ENCODE measurements at regions not wholly inside any gene's neighbourhood (a gene's known extent, or its start where the extent isn't known, plus 50 kb on each side); places are given as distances from the start of the nearest gene placed in this dataset.
A peak's percentile ranks its signal among the peaks of the same experiment; 100 is the strongest.

DNA sequence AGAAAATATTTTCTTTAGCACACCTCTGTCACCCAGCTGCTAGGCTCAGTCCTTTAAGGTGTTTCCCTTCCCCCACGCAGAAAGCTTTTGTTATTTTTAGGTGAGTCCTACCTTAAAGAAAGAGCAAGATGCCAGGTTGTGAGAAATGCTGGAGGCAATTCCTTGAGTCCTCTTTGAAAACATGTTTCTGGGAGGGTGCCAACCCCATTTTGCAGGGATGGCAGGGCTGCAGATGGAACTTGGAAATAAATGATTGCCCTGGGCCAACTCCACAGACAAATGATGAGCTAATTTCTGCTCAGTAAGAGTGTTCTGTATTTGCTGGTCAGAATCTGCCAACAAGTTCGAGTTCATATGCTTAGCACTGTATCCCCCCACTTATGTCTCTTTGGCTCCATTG lies 119.2 kb upstream of the RAB3GAP2 start:
- no peaks in the 10 kb centered on the region for H3F3A ChIP-seq (replicated peaks; ENCODE audit: insufficient read depth)
- no peak overlapping the region for H2AFZ ChIP-seq (ENCODE audit: low read depth)
- no peak overlapping the region for H3K9ac ChIP-seq
- DNase-seq = no peak
- no peaks in the 10 kb centered on the region for H3K9me2 ChIP-seq
- ChIA-PET POLR2A (no interaction called here), CTCF (interaction anchor here (1.6 kb wide), 1 partner anchor 123 kb away, joined by 5 read pairs; no protein-coding TSS in a partner anchor)
- H3K27me3 ChIP-seq (ENCODE audit: insufficient read depth) = no peaks in the 10 kb centered on the region
- no peak for TF ChIP-seq RFX5 (IDR thresholded peaks at IDR 0.05; ENCODE audit: low read length)
- no peak for TF ChIP-seq FOXJ3 (CRISPR knock-in tag; IDR thresholded peaks at IDR 0.05)
- TF ChIP-seq EP300 (IDR thresholded peaks at IDR 0.05; ENCODE audit: borderline replicate concordance in 1 of 2, low read depth in 1 of 2, low read length in 1 of 2) = peak in 1 of 2 experiments; percentile 14; a peak in 1 of 4 replicates
- WGBS (ENCODE audit: low lambda C conversion rate) = 16% methylated on average over 2 of the region's 2 CpGs
- no peaks in the 10 kb centered on the region for H3K36me3 ChIP-seq (replicated peaks in 1 of 2; ENCODE audit: control insufficient read depth in 1 of 2, insufficient read depth in 2 of 2, low read length in 1 of 2)
- H4K20me1 ChIP-seq (ENCODE audit: insufficient read depth) = no peaks in the 10 kb centered on the region
- no peak overlapping the region for H3K4me3 ChIP-seq (ENCODE audit: low read depth in 2 of 2, low read length in 1 of 2)
- H3K4me2 ChIP-seq = no peak overlapping the region
- H3K27ac ChIP-seq (ENCODE audit: low read depth in 2 of 2, low read length in 1 of 2) = peak overlapping the region in 1 of 2 experiments; percentile 65; a peak in 2 of 4 replicates
- H3K79me2 ChIP-seq (ENCODE audit: insufficient read depth) = no peaks in the 10 kb centered on the region
- no peaks in the 10 kb centered on the region for H3K9me3 ChIP-seq
- H3K4me1 ChIP-seq (ENCODE audit: control insufficient read depth in 1 of 2, insufficient read depth in 2 of 2, low read depth in 1 of 2, low read length in 1 of 2) = peaks cover 0 to 9% of the 10 kb centered on the region in 2 experiments; a peak in 2 of 4 replicates

- Histone ChIP-seq H2AFZ (ENCODE audit: low read depth) (no peak overlapping the region), H3K79me2 (ENCODE audit: insufficient read depth) (no peaks in the 10 kb centered on the region), H3K9ac (no peak overlapping the region), H3K4me1 (ENCODE audit: control insufficient read depth in 1 of 2, insufficient read depth in 2 of 2, low read depth in 1 of 2, low read length in 1 of 2) (peaks cover 0 to 9% of the 10 kb centered on the region in 2 experiments; a peak in 2 of 4 replicates), H3K36me3 (replicated peaks in 1 of 2; ENCODE audit: control insufficient read depth in 1 of 2, insufficient read depth in 2 of 2, low read length in 1 of 2) (no peaks in the 10 kb centered on the region), H3F3A (replicated peaks; ENCODE audit: insufficient read depth) (no peaks in the 10 kb centered on the region), H3K9me3 (0 out of 2 replicates have a peak, but pooled peaks cover 6% of the 10 kb centered on the region), H3K4me2 (no peak overlapping the region), H4K20me1 (ENCODE audit: insufficient read depth) (no peaks in the 10 kb centered on the region), H3K27me3 (ENCODE audit: insufficient read depth) (no peaks in the 10 kb centered on the region), H3K4me3 (ENCODE audit: low read depth in 2 of 2, low read length in 1 of 2) (no peak overlapping the region), H3K9me2 (no peaks in the 10 kb centered on the region), H3K27ac (ENCODE audit: low read depth in 2 of 2, low read length in 1 of 2) (no peak overlapping the region)
- DNase-seq = no peak
- POLR2A ChIA-PET = no interaction called here
- CTCF ChIA-PET = interaction anchor here (1.0 to 1.6 kb wide), 2 partner anchors 11 to 14 kb away, joined by 3 to 4 read pairs; no protein-coding TSS in a partner anchor
- WGBS (ENCODE audit: low lambda C conversion rate) = 85% methylated on average over 5 of the region's 5 CpGs
- TF ChIP-seq EP300 (IDR thresholded peaks at IDR 0.05; ENCODE audit: borderline replicate concordance in 1 of 2, low read depth in 1 of 2, low read length in 1 of 2) = no peak
- no peak for TF ChIP-seq CTCF (IDR thresholded peaks at IDR 0.05)
- no peak for TF ChIP-seq EZH2phosphoT487 (IDR thresholded peaks at IDR 0.05; ENCODE audit: borderline replicate concordance, low read depth)
- TF ChIP-seq NFIC (IDR thresholded peaks at IDR 0.05; ENCODE audit: borderline replicate concordance) = no peak
- no peak for TF ChIP-seq FOXM1 (IDR thresholded peaks at IDR 0.05; ENCODE audit: low read depth)
- no peak for TF ChIP-seq YY1 (IDR thresholded peaks at IDR 0.05; ENCODE audit: low read depth)
- TF ChIP-seq ZBTB33 (IDR thresholded peaks at IDR 0.05; ENCODE audit: borderline replicate concordance, low read depth) = no peak
- no peak for TF ChIP-seq USF1 (IDR thresholded peaks at IDR 0.05; ENCODE audit: borderline replicate concordance, low read depth)
- no peak for TF ChIP-seq IRF3 (IDR thresholded peaks at IDR 0.05; ENCODE audit: low read depth, low read length)
- TF ChIP-seq RXRA (IDR thresholded peaks at IDR 0.05; ENCODE audit: borderline replicate concordance, low read depth) = no peak
- no peak for TF ChIP-seq RAD21 (IDR thresholded peaks at IDR 0.05; ENCODE audit: low read length)
- TF ChIP-seq TEAD4 (IDR thresholded peaks at IDR 0.05; ENCODE audit: borderline replicate concordance, insufficient read depth) = no peak
- TF ChIP-seq SMC3 (IDR thresholded peaks at IDR 0.05; ENCODE audit: low read depth, low read length) = no peak
- TF ChIP-seq PBX3 (IDR thresholded peaks at IDR 0.05) = no peak
- no peak for TF ChIP-seq NRF1 (IDR thresholded peaks at IDR 0.05; ENCODE audit: low read depth, low read length)
- no peak for TF ChIP-seq GABPA (IDR thresholded peaks at IDR 0.05; ENCODE audit: low read depth)
Observed at GRCh38 chr1:220389634-220390033, 117.4 kb upstream of the RAB3GAP2 start.
